A549 (cell line): ENCODE measurements at regions not wholly inside any gene's neighbourhood (a gene's known extent, or its start where the extent isn't known, plus 50 kb on each side); places are given as distances from the start of the nearest gene placed in this dataset.

Source experiments
- TF ChIP-seq, protein P1 (sequence below): fragments of >200 bp; sonication (Bioruptor Twin); formaldehyde crosslinking; IDR thresholded peaks from 3 replicates; pipeline ENCODE4 v1.5.1; 2016
- TF ChIP-seq, protein P2 (sequence below): IDR thresholded peaks from 2 replicates; pipeline ENCODE4 v1.6.1; 2012

DNA sequence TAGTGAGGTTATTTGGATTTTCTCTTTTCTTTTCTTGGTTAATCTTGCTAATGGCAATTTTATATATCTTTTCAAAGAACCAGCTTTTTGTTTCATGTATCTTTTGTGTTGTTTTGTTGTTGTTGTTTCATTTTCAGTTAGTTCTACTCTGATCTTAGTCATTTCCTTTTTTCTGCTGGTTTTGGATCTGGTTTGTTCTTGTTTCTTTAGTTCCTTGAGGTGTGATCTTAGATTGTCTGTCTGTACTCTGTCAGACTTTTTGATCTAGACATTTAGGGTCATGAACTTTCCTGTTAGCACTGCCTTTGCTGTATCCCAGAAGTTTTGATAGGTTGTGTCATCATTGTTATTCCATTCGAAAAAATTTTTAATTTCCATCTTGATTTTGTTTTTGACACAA, 399.7 kb downstream of the TLE1 start:
- TF ChIP-seq, protein P1, sequence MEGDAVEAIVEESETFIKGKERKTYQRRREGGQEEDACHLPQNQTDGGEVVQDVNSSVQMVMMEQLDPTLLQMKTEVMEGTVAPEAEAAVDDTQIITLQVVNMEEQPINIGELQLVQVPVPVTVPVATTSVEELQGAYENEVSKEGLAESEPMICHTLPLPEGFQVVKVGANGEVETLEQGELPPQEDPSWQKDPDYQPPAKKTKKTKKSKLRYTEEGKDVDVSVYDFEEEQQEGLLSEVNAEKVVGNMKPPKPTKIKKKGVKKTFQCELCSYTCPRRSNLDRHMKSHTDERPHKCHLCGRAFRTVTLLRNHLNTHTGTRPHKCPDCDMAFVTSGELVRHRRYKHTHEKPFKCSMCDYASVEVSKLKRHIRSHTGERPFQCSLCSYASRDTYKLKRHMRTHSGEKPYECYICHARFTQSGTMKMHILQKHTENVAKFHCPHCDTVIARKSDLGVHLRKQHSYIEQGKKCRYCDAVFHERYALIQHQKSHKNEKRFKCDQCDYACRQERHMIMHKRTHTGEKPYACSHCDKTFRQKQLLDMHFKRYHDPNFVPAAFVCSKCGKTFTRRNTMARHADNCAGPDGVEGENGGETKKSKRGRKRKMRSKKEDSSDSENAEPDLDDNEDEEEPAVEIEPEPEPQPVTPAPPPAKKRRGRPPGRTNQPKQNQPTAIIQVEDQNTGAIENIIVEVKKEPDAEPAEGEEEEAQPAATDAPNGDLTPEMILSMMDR = no peak
- TF ChIP-seq, protein P2, sequence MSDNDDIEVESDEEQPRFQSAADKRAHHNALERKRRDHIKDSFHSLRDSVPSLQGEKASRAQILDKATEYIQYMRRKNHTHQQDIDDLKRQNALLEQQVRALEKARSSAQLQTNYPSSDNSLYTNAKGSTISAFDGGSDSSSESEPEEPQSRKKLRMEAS = no peak
